GM23248 (cell line): ENCODE measurements at regions not wholly inside any gene's neighbourhood (a gene's known extent, or its start where the extent isn't known, plus 50 kb on each side); places are given as distances from the start of the nearest gene placed in this dataset.

Experiments used
- EZH2 ChIP-seq: fragments of 200-600 bp; sonication (generic); IDR thresholded peaks from 2 replicates; pipeline ENCODE4 v1.6.1; 2018; ENCODE audit warnings: antibody characterized with exemption, mild to moderate bottlenecking; ENCODE audit not compliant: insufficient read depth, poor library complexity, severe bottlenecking
- EZH2phosphoT487 ChIP-seq: fragments of 200-600 bp; sonication (generic); IDR thresholded peaks from 2 replicates; pipeline ENCODE4 v1.6.1; 2018; ENCODE audit warnings: antibody characterized with exemption, moderate library complexity, mild to moderate bottlenecking, low read depth; ENCODE audit not compliant: insufficient read depth

- TF ChIP-seq EZH2 (no peak), EZH2phosphoT487 (no peak)
Measured at GRCh38 chr3:21962456-21962855, 211.4 kb upstream of the ZNF385D start.
